ENCODE measurements at regions not wholly inside any gene's neighbourhood (a gene's known extent, or its start where the extent isn't known, plus 50 kb on each side); places are given as distances from the start of the nearest gene placed in this dataset.

DNA sequence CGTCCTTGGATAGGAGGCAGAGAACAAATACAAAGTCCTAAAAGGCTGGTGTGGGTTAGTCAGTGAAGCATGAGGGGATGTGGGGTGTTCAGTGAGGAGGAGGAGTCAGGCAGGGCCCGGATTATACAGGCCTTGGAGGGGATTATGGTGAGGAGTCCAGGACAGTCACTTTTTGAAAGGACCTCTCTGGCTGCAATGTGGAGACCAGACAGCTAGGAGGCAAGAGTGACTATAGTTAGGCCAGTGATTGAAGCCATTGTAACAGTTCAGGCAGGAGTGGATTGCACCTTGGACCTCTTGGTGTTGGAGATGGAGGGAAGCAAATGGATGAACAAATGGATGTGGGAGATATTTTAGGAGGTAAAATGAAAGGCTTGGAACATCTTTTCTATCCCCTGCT is 115.8 kb downstream of the C1orf94 start:
- H3K9ac ChIP-seq (ENCODE audit: low read depth in 1 of 3, low read length in 3 of 3) = no peak overlapping the region
- H3K36me3 ChIP-seq (ENCODE audit: control insufficient read depth in 3 of 3, insufficient read depth in 3 of 3, low read length in 3 of 3) = no peaks in the 10 kb centered on the region
- H3K4me1 ChIP-seq (ENCODE audit: control insufficient read depth in 3 of 3, insufficient read depth in 3 of 3, low read length in 3 of 3) = no peaks in the 10 kb centered on the region
- H3K27ac ChIP-seq (ENCODE audit: low read depth, low read length) = no peak overlapping the region
- H3K27me3 ChIP-seq (ENCODE audit: control insufficient read depth in 3 of 3, insufficient read depth in 3 of 3, low read length in 3 of 3) = peaks cover 2 to 5% (median 2%) of the 10 kb centered on the region in 3 donors
- no peak overlapping the region for H3K4me3 ChIP-seq (ENCODE audit: low read length in 3 of 3)
- no peaks in the 10 kb centered on the region for H3K9me3 ChIP-seq (ENCODE audit: control insufficient read depth in 3 of 3, low read length in 3 of 3)

DNA sequence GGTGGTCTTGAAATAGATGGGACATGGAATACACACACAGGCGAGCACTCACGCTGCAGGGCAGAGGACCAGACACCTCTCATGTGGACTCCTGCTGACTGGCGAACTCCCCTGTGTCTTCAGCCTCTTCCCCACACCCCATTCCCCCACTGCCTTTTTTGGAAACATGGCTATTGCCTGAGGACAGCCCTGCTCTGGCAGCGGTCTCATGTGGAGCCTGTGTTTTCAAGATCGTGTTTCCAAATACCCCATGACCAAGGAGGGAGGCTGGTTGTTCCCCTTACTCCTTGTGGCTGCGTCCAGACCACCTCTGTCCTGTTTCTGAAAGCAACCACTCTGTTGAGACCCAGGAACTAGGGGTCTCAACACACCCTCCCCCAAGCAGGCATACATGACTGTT is 119.4 kb downstream of the C1orf94 start:
- Histone ChIP-seq H3K27ac (ENCODE audit: low read depth, low read length) (no peak overlapping the region), H3K9ac (ENCODE audit: low read depth in 1 of 3, low read length in 3 of 3) (no peak overlapping the region), H3K36me3 (ENCODE audit: control insufficient read depth in 3 of 3, insufficient read depth in 3 of 3, low read length in 3 of 3) (no peaks in the 10 kb centered on the region), H3K4me1 (ENCODE audit: control insufficient read depth in 3 of 3, insufficient read depth in 3 of 3, low read length in 3 of 3) (no peaks in the 10 kb centered on the region), H3K9me3 (ENCODE audit: control insufficient read depth in 3 of 3, low read length in 3 of 3) (peaks cover 0 to 2% (median 0%) of the 10 kb centered on the region in 3 donors), H3K27me3 (ENCODE audit: control insufficient read depth in 3 of 3, insufficient read depth in 3 of 3, low read length in 3 of 3) (peaks cover 0 to under 1% (median 0%) of the 10 kb centered on the region in 3 donors), H3K4me3 (ENCODE audit: low read length in 3 of 3) (no peak overlapping the region)

DNA sequence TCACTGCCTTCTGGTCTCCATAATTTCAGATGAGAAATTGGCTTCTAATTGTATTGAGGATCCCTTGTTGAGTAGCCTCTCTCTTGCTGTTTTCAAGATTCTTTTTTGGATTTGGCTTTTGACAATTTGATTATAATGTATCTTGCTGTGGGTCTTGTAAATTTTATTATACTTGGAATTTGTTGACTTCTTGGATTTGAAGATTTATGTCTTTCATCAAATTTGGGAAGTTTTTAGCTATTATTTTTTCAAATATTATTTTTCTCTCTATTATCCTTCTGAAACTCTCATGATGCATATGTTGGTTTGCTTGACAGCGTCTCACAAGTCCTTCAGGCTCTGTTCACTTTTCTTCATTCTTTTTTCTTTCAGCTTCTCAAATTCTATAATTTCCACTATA is 126.1 kb downstream of the C1orf94 start:
- no peak overlapping the region for H3K9ac ChIP-seq (ENCODE audit: low read depth in 1 of 3, low read length in 3 of 3)
- H3K4me3 ChIP-seq (ENCODE audit: low read length in 3 of 3) = no peak overlapping the region
- H3K9me3 ChIP-seq (ENCODE audit: control insufficient read depth in 3 of 3, low read length in 3 of 3) = peaks cover 0 to 6% (median 2%) of the 10 kb centered on the region in 3 donors

DNA sequence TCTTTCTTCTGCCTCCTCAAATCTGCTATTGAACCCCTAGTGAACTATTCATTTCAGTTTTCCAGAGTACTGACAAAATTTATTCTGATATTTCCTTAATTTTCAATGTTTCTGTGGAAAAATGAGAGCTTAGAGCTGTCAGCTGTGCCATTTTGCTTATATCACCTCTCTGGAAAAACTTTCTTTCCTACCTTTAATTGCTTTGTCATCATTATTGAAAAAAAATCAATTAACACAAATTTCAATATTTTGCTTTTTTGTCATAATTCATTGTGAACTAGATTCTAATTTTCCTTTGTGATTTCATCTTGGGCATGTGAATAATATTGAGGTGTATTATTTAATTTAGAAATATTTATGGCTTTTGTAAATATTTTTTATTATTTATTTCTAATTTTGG is 126.5 kb downstream of the C1orf94 start:
- peaks cover 0 to 5% (median 4%) of the 10 kb centered on the region in 3 donors for H3K27me3 ChIP-seq (ENCODE audit: control insufficient read depth in 3 of 3, insufficient read depth in 3 of 3, low read length in 3 of 3)
- H3K36me3 ChIP-seq (ENCODE audit: control insufficient read depth in 3 of 3, insufficient read depth in 3 of 3, low read length in 3 of 3) = no peaks in the 10 kb centered on the region
- no peak overlapping the region for H3K27ac ChIP-seq (ENCODE audit: low read depth, low read length)
- no peak overlapping the region for H3K4me3 ChIP-seq (ENCODE audit: low read length in 3 of 3)
- H3K4me1 ChIP-seq (ENCODE audit: control insufficient read depth in 3 of 3, insufficient read depth in 3 of 3, low read length in 3 of 3) = no peaks in the 10 kb centered on the region
- H3K9ac ChIP-seq (ENCODE audit: low read depth in 1 of 3, low read length in 3 of 3) = no peak overlapping the region
- H3K9me3 ChIP-seq (ENCODE audit: control insufficient read depth in 3 of 3, low read length in 3 of 3) = peaks cover 0 to 6% (median 2%) of the 10 kb centered on the region in 3 donors

More for the DNA sequence above, 126.1 kb downstream of the C1orf94 start:
- no peak overlapping the region for H3K27ac ChIP-seq (ENCODE audit: low read depth, low read length)
- H3K4me1 ChIP-seq (ENCODE audit: control insufficient read depth in 3 of 3, insufficient read depth in 3 of 3, low read length in 3 of 3) = no peaks in the 10 kb centered on the region
- H3K27me3 ChIP-seq (ENCODE audit: control insufficient read depth in 3 of 3, insufficient read depth in 3 of 3, low read length in 3 of 3) = peaks cover 0 to 5% (median 4%) of the 10 kb centered on the region in 3 donors
- no peaks in the 10 kb centered on the region for H3K36me3 ChIP-seq (ENCODE audit: control insufficient read depth in 3 of 3, insufficient read depth in 3 of 3, low read length in 3 of 3)

DNA sequence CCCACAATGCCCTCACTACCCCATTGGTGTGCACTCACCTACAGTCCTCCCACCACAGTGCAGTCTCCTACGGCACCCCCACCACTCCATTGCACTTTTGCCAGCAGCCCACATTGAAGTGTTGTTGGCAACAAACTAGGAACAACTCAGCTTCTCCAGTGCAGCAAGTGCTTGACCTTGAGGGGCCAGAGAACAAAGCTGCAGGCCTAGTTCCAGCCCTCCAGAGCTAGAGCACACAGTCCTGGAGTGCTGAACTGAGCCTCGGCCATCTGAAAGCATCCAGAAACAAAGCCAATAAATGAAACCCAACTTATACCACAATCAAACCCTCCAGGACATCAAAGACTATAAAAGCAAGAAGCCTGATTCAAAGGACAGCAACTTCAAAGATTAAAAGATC is 129.9 kb downstream of the C1orf94 start:
- H3K4me1 ChIP-seq (ENCODE audit: control insufficient read depth in 3 of 3, insufficient read depth in 3 of 3, low read length in 3 of 3) = no peaks in the 10 kb centered on the region
- no peak overlapping the region for H3K4me3 ChIP-seq (ENCODE audit: low read length in 3 of 3)
- H3K36me3 ChIP-seq (ENCODE audit: control insufficient read depth in 3 of 3, insufficient read depth in 3 of 3, low read length in 3 of 3) = no peaks in the 10 kb centered on the region
- H3K9ac ChIP-seq (ENCODE audit: low read depth in 1 of 3, low read length in 3 of 3) = no peak overlapping the region
- peaks cover 0 to 8% (median 2%) of the 10 kb centered on the region in 3 donors for H3K9me3 ChIP-seq (ENCODE audit: control insufficient read depth in 3 of 3, low read length in 3 of 3)
- no peak overlapping the region for H3K27ac ChIP-seq (ENCODE audit: low read depth, low read length)
- peaks cover 0 to 5% (median 4%) of the 10 kb centered on the region in 3 donors for H3K27me3 ChIP-seq (ENCODE audit: control insufficient read depth in 3 of 3, insufficient read depth in 3 of 3, low read length in 3 of 3)

DNA sequence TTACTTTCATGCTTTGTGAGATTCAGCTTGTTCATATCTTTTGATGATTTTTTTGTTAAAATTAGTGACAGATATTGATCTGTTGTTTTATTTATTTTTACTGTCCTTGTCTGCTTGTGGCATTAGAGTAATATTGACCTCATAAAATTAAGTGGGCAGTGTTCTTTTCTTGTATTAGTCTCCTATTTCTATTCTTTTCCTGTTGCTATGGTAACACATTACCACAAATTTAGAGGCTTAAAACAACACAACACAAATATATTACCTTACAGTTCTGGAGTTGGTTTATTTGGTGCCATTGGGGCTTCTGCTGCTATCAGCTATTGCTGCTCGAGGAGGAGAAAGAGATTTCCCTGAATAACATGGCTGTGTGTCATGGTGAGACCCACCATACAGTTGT is 135.7 kb downstream of the C1orf94 start:
- Histone ChIP-seq H3K9me3 (ENCODE audit: control insufficient read depth in 3 of 3, low read length in 3 of 3) (peaks cover 0 to 8% (median 0%) of the 10 kb centered on the region in 3 donors), H3K9ac (ENCODE audit: low read depth in 1 of 3, low read length in 3 of 3) (no peak overlapping the region), H3K27ac (ENCODE audit: low read depth, low read length) (no peak overlapping the region), H3K4me3 (ENCODE audit: low read length in 3 of 3) (no peak overlapping the region), H3K27me3 (ENCODE audit: control insufficient read depth in 3 of 3, insufficient read depth in 3 of 3, low read length in 3 of 3) (no peaks in the 10 kb centered on the region), H3K4me1 (ENCODE audit: control insufficient read depth in 3 of 3, insufficient read depth in 3 of 3, low read length in 3 of 3) (no peaks in the 10 kb centered on the region), H3K36me3 (ENCODE audit: control insufficient read depth in 3 of 3, insufficient read depth in 3 of 3, low read length in 3 of 3) (no peaks in the 10 kb centered on the region)

DNA sequence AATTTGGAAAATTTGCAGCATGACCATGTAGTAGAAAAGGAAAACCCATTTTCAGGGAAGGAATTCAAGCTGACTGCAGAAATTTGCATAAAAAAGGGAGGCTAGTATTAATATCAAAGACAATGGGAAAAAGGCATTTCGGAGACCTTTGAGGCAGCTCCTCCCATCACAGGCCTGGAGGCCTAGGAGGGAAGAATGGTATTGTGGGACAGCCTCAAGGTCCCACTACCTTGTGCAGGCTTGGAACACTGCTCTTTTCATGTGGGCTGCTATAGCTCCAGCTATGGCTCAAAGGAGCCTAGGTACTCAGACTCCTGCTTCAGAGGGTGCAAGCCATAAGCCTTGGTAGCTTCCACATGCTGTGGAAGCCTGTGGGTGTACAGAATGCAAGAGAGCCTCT is 139.3 kb downstream of the C1orf94 start:
- peaks cover 0 to 4% (median 0%) of the 10 kb centered on the region in 3 donors for H3K9me3 ChIP-seq (ENCODE audit: control insufficient read depth in 3 of 3, low read length in 3 of 3)
- H3K4me1 ChIP-seq (ENCODE audit: control insufficient read depth in 3 of 3, insufficient read depth in 3 of 3, low read length in 3 of 3) = no peaks in the 10 kb centered on the region
- H3K4me3 ChIP-seq (ENCODE audit: low read length in 3 of 3) = no peak overlapping the region
- H3K27me3 ChIP-seq (ENCODE audit: control insufficient read depth in 3 of 3, insufficient read depth in 3 of 3, low read length in 3 of 3) = peaks cover 0 to 2% (median 0%) of the 10 kb centered on the region in 3 donors
- no peak overlapping the region for H3K27ac ChIP-seq (ENCODE audit: low read depth, low read length)
- H3K36me3 ChIP-seq (ENCODE audit: control insufficient read depth in 3 of 3, insufficient read depth in 3 of 3, low read length in 3 of 3) = no peaks in the 10 kb centered on the region
- no peak overlapping the region for H3K9ac ChIP-seq (ENCODE audit: low read depth in 1 of 3, low read length in 3 of 3)

DNA sequence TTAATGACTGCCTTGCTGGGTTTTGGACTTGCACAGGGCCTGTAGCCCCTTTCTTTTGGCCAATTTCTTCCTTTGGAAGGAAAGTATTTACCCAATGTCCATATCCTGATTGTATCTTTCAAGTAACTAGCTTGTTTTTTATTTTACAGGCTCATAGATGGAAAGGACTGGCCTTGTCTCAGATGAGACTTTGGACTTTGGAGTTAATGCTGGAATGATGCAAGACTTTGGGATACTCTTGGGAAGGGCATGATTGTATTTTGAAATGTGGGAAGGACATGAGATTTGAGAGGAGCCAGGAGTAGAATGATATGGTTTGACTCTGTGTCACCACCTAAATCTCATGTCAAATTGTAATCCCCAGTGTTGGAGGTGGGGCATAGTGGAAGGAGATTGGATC is 140.1 kb downstream of the C1orf94 start:
- Histone ChIP-seq H3K4me3 (ENCODE audit: low read length in 3 of 3) (no peak overlapping the region), H3K9ac (ENCODE audit: low read depth in 1 of 3, low read length in 3 of 3) (no peak overlapping the region), H3K27ac (ENCODE audit: low read depth, low read length) (no peak overlapping the region), H3K4me1 (ENCODE audit: control insufficient read depth in 3 of 3, insufficient read depth in 3 of 3, low read length in 3 of 3) (no peaks in the 10 kb centered on the region), H3K9me3 (ENCODE audit: control insufficient read depth in 3 of 3, low read length in 3 of 3) (peaks cover 0 to 4% (median 0%) of the 10 kb centered on the region in 3 donors), H3K27me3 (ENCODE audit: control insufficient read depth in 3 of 3, insufficient read depth in 3 of 3, low read length in 3 of 3) (peaks cover 0 to 2% (median 0%) of the 10 kb centered on the region in 3 donors), H3K36me3 (ENCODE audit: control insufficient read depth in 3 of 3, insufficient read depth in 3 of 3, low read length in 3 of 3) (no peaks in the 10 kb centered on the region)

DNA sequence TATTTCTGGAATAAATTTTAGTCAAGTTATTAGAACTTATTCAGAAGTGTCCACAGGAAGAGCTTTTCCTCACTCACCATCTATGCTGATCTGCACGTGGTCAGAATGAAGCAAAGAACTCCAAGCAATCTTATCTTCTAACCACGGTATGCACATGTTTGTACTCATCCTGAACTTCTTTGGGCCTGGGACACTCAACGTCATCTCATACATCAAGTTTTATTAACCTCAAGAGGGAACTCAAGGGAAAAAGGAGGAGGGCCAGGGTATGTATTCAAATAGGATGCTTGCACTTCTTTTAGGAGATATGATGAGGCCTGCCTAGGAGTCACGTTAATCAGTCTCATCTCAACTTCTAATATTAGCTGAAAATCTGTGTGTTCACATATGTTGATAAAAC is 142.5 kb downstream of the C1orf94 start:
- Histone ChIP-seq H3K36me3 (ENCODE audit: control insufficient read depth in 3 of 3, insufficient read depth in 3 of 3, low read length in 3 of 3) (no peaks in the 10 kb centered on the region), H3K4me3 (ENCODE audit: low read length in 3 of 3) (no peak overlapping the region), H3K9ac (ENCODE audit: low read depth in 1 of 3, low read length in 3 of 3) (no peak overlapping the region), H3K27ac (ENCODE audit: low read depth, low read length) (no peak overlapping the region), H3K9me3 (ENCODE audit: control insufficient read depth in 3 of 3, low read length in 3 of 3) (peaks cover 0 to 4% (median 0%) of the 10 kb centered on the region in 3 donors), H3K27me3 (ENCODE audit: control insufficient read depth in 3 of 3, insufficient read depth in 3 of 3, low read length in 3 of 3) (peaks cover 0 to 5% (median 2%) of the 10 kb centered on the region in 3 donors), H3K4me1 (ENCODE audit: control insufficient read depth in 3 of 3, insufficient read depth in 3 of 3, low read length in 3 of 3) (no peaks in the 10 kb centered on the region)

DNA sequence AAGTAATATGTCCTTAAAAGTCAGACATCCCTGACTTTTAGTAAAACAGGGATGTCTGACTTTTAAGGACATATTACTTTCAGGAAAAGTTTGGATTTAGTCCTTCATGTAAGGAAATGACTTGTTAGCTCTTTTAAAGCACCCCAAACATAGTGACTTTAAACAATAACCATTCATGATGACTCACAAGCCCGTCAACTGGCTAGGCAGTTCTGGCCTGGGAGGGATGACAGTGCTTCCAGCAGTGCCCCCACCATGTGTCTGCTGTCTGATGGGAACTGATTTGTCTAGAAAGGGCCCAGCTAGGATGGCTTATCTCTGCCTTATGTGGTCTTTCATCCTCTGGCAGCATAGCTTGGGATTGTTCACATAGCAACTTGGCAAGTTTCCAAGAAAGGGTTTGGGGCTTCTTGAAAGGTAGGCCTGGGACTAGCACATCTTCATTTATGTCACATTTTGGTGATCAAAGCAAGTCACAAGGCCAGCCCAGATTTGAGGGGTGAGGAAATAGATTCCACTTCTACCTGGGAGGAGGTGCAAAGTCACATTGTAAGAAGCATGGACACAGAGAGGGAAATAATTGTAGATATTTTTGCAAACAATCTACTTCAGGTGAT is 143.5 kb downstream of the C1orf94 start:
- no peaks in the 10 kb centered on the region for H3K4me1 ChIP-seq (ENCODE audit: control insufficient read depth in 3 of 3, insufficient read depth in 3 of 3, low read length in 3 of 3)
- no peak overlapping the region for H3K9ac ChIP-seq (ENCODE audit: low read depth in 1 of 3, low read length in 3 of 3)
- H3K27ac ChIP-seq (ENCODE audit: low read depth, low read length) = no peak overlapping the region
- H3K9me3 ChIP-seq (ENCODE audit: control insufficient read depth in 3 of 3, low read length in 3 of 3) = peaks cover 0 to 4% (median 0%) of the 10 kb centered on the region in 3 donors
- no peak overlapping the region for H3K4me3 ChIP-seq (ENCODE audit: low read length in 3 of 3)
- H3K36me3 ChIP-seq (ENCODE audit: control insufficient read depth in 3 of 3, insufficient read depth in 3 of 3, low read length in 3 of 3) = no peaks in the 10 kb centered on the region
- peaks cover 0 to 9% (median 2%) of the 10 kb centered on the region in 3 donors for H3K27me3 ChIP-seq (ENCODE audit: control insufficient read depth in 3 of 3, insufficient read depth in 3 of 3, low read length in 3 of 3)

Measured in skeletal muscle tissue (tissue), 3 donors.